GM23338 (cell line): ENCODE measurements at regions not wholly inside any gene's neighbourhood (a gene's known extent, or its start where the extent isn't known, plus 50 kb on each side); places are given as distances from the start of the nearest gene placed in this dataset.

Experiments
- ATAC-seq: fragments of 200-7000 bp; cut with Tn5 transposase; 3 replicates; pipeline ENCODE4 v1.9.1; 2020
- DNase-seq: peaks from one replicate; pipeline ENCODE4 v3.0.0-alpha.2; 2015; ENCODE audit warnings: low spot score
- H2AFZ ChIP-seq: fragments of 200-600 bp; sonication (generic); 2 replicates; pipeline ENCODE4 v1.8.0; 2016; ENCODE audit warnings: antibody characterized with exemption, mild to moderate bottlenecking, moderate library complexity
- H3F3A ChIP-seq: fragments of 200-600 bp; sonication (generic); replicated peaks from 2 replicates; pipeline ENCODE4 v1.8.0; 2017; ENCODE audit warnings: antibody characterized with exemption, mixed run types, low read depth
- H3K27ac ChIP-seq: fragments of 200-600 bp; sonication (generic); 2 replicates; pipeline ENCODE4 v1.6.1; 2016; ENCODE audit warnings: low read depth
- H3K27me3 ChIP-seq: fragments of 200-600 bp; sonication (generic); 2 replicates; pipeline ENCODE4 v1.8.0; 2016; ENCODE audit warnings: mild to moderate bottlenecking, mixed run types, moderate library complexity; ENCODE audit not compliant: insufficient read depth
- H3K36me3 ChIP-seq: fragments of 200-600 bp; sonication (generic); 2 replicates; pipeline ENCODE4 v1.8.0; 2016; ENCODE audit warnings: mild to moderate bottlenecking; ENCODE audit not compliant: insufficient read depth
- H3K4me1 ChIP-seq: fragments of 200-600 bp; sonication (generic); 2 replicates; pipeline ENCODE4 v1.8.0; 2016; ENCODE audit warnings: mild to moderate bottlenecking, moderate library complexity; ENCODE audit not compliant: insufficient read depth
- H3K4me2 ChIP-seq: fragments of 200-600 bp; sonication (generic); 2 replicates; pipeline ENCODE4 v1.7.1; 2017; ENCODE audit warnings: mixed run types
- H3K4me3 ChIP-seq: fragments of 200-600 bp; sonication (generic); 2 replicates; pipeline ENCODE4 v1.6.1; 2016; ENCODE audit warnings: mixed run types
- H3K79me2 ChIP-seq: fragments of 200-600 bp; sonication (generic); replicated peaks from 2 replicates; pipeline ENCODE4 v1.8.0; 2017; ENCODE audit warnings: mild to moderate bottlenecking; ENCODE audit not compliant: insufficient read depth
- H3K9me2 ChIP-seq: fragments of 200-600 bp; sonication (generic); 2 replicates; pipeline ENCODE4 v1.8.0; 2017; ENCODE audit not compliant: insufficient read depth
- H4K20me1 ChIP-seq: fragments of 200-600 bp; sonication (generic); replicated peaks from 2 replicates; pipeline ENCODE4 v1.8.0; 2017; ENCODE audit warnings: mild to moderate bottlenecking; ENCODE audit not compliant: insufficient read depth
- H3K27ac Mint-ChIP-seq: 2 replicates; pipeline ENCODE4 v1.8.0; 2020; ENCODE audit warnings: inconsistent platforms, mild to moderate bottlenecking, moderate library complexity, mixed read lengths
- H3K27me3 Mint-ChIP-seq: 3 replicates; pipeline ENCODE4 v1.8.0; 2022; ENCODE audit warnings: low read depth, mild to moderate bottlenecking, moderate library complexity, mixed read lengths, inconsistent platforms; ENCODE audit not compliant: insufficient read depth, poor library complexity
- H3K36me3 Mint-ChIP-seq: 3 replicates; pipeline ENCODE4 v1.8.0; 2021; ENCODE audit warnings: low read depth, mild to moderate bottlenecking, inconsistent platforms, moderate library complexity, mixed read lengths
- H3K4me1 Mint-ChIP-seq: 3 replicates; pipeline ENCODE4 v1.8.0; 2020; ENCODE audit warnings: mild to moderate bottlenecking, inconsistent platforms, mixed read lengths
- H3K4me3 Mint-ChIP-seq: 3 replicates; pipeline ENCODE4 v1.8.0; 2021; ENCODE audit warnings: moderate library complexity, mild to moderate bottlenecking, inconsistent platforms, mixed read lengths
- H3K9me3 Mint-ChIP-seq: 3 replicates; pipeline ENCODE4 v1.8.0; 2020; ENCODE audit warnings: moderate library complexity, mild to moderate bottlenecking, inconsistent platforms, mixed read lengths
- CREB1 ChIP-seq: fragments of 250-450 bp; sonication (Bioruptor Pico); IDR thresholded peaks from 2 replicates; pipeline ENCODE4 v1.5.0; 2020; ENCODE audit warnings: low read depth, mild to moderate bottlenecking, moderate library complexity
- EZH2 ChIP-seq: fragments of 200-600 bp; sonication (generic); IDR thresholded peaks from one replicate; pipeline ENCODE4 v1.8.0; 2017; ENCODE audit warnings: antibody characterized with exemption, mild to moderate bottlenecking, low read depth; ENCODE audit not compliant: unreplicated experiment
- JUNB ChIP-seq: IDR thresholded peaks from one replicate; pipeline ENCODE4 v1.6.1; 2016; ENCODE audit warnings: antibody characterized with exemption; ENCODE audit not compliant: unreplicated experiment
- NANOG ChIP-seq: IDR thresholded peaks from 2 replicates; pipeline ENCODE4 v1.6.1; 2016; ENCODE audit warnings: antibody characterized with exemption, borderline replicate concordance
- ZNF114 ChIP-seq: fragments of 250-450 bp; sonication (Bioruptor Pico); IDR thresholded peaks from 2 replicates; pipeline ENCODE4 v1.5.0; 2020; ENCODE audit warnings: mild to moderate bottlenecking, moderate library complexity
- ZNF331 ChIP-seq: fragments of 250-450 bp; sonication (Bioruptor Pico); IDR thresholded peaks from 2 replicates; pipeline ENCODE4 v1.5.0; 2020; ENCODE audit warnings: low read depth, mild to moderate bottlenecking, moderate library complexity
- TF ChIP-seq, protein P1 (sequence below): IDR thresholded peaks from 2 replicates; pipeline ENCODE4 v1.6.1; 2016; ENCODE audit warnings: antibody characterized with exemption
- TF ChIP-seq, protein P2 (sequence below): IDR thresholded peaks from one replicate; pipeline ENCODE4 v1.6.1; 2018; ENCODE audit warnings: antibody characterized with exemption; ENCODE audit not compliant: unreplicated experiment
- TF ChIP-seq, protein P3 (sequence below): fragments of 250-450 bp; sonication (Bioruptor Pico); IDR thresholded peaks from 2 replicates; pipeline ENCODE4 v1.5.0; 2020; ENCODE audit warnings: mild to moderate bottlenecking, moderate library complexity

DNA sequence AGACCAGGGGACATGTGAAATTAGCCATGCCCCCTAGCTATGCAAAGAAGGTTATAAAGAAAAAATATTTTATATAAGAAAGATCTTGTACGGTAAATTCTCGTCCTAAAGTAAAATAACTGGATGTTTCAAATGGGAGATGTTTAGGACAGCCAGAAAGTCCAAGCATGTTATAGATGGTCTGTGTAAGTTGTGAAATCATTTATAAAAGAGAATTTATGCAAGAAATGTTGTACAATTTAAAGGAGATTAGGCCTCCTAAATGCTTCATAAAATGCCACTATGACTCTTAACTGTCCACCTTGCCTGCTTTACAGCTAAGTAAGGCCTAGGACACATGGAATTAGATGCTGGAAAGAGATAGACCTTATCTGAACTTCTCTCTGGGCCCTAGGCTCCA is 118.1 kb upstream of the POGK start:
- Histone ChIP-seq H3K4me3 (no peak overlapping the region), H3K27me3 (no peaks in the 10 kb centered on the region), H3K36me3 (peaks cover 30% of the 10 kb centered on the region), H3F3A (no peaks in the 10 kb centered on the region), H3K79me2 (no peaks in the 10 kb centered on the region), H3K27ac (no peak overlapping the region), H3K4me1 (no peaks in the 10 kb centered on the region), H2AFZ (no peak overlapping the region), H4K20me1 (no peaks in the 10 kb centered on the region), H3K4me2 (no peak overlapping the region), H3K9me2 (0 out of 2 replicates have a peak, but pooled peaks cover 2% of the 10 kb centered on the region)
- peaks cover 56% of the 10 kb centered on the region for H3K9me3 Mint-ChIP-seq
- DNase-seq (peak; percentile 51), ATAC-seq (no peak)
- H3K36me3 Mint-ChIP-seq, result peaks cover 19% of the 10 kb centered on the region; the same call in 2 of the 3 replicates
- no peaks in the 10 kb centered on the region for H3K27me3 Mint-ChIP-seq
- TF ChIP-seq, protein P1, sequence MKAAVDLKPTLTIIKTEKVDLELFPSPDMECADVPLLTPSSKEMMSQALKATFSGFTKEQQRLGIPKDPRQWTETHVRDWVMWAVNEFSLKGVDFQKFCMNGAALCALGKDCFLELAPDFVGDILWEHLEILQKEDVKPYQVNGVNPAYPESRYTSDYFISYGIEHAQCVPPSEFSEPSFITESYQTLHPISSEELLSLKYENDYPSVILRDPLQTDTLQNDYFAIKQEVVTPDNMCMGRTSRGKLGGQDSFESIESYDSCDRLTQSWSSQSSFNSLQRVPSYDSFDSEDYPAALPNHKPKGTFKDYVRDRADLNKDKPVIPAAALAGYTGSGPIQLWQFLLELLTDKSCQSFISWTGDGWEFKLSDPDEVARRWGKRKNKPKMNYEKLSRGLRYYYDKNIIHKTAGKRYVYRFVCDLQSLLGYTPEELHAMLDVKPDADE, result no peak
- TF ChIP-seq CREB1 (CRISPR knock-in tag), result no peak
- TF ChIP-seq ZNF331 (CRISPR knock-in tag), result no peak
- TF ChIP-seq, protein P2, sequence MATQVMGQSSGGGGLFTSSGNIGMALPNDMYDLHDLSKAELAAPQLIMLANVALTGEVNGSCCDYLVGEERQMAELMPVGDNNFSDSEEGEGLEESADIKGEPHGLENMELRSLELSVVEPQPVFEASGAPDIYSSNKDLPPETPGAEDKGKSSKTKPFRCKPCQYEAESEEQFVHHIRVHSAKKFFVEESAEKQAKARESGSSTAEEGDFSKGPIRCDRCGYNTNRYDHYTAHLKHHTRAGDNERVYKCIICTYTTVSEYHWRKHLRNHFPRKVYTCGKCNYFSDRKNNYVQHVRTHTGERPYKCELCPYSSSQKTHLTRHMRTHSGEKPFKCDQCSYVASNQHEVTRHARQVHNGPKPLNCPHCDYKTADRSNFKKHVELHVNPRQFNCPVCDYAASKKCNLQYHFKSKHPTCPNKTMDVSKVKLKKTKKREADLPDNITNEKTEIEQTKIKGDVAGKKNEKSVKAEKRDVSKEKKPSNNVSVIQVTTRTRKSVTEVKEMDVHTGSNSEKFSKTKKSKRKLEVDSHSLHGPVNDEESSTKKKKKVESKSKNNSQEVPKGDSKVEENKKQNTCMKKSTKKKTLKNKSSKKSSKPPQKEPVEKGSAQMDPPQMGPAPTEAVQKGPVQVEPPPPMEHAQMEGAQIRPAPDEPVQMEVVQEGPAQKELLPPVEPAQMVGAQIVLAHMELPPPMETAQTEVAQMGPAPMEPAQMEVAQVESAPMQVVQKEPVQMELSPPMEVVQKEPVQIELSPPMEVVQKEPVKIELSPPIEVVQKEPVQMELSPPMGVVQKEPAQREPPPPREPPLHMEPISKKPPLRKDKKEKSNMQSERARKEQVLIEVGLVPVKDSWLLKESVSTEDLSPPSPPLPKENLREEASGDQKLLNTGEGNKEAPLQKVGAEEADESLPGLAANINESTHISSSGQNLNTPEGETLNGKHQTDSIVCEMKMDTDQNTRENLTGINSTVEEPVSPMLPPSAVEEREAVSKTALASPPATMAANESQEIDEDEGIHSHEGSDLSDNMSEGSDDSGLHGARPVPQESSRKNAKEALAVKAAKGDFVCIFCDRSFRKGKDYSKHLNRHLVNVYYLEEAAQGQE, result no peak
- TF ChIP-seq, protein P3, sequence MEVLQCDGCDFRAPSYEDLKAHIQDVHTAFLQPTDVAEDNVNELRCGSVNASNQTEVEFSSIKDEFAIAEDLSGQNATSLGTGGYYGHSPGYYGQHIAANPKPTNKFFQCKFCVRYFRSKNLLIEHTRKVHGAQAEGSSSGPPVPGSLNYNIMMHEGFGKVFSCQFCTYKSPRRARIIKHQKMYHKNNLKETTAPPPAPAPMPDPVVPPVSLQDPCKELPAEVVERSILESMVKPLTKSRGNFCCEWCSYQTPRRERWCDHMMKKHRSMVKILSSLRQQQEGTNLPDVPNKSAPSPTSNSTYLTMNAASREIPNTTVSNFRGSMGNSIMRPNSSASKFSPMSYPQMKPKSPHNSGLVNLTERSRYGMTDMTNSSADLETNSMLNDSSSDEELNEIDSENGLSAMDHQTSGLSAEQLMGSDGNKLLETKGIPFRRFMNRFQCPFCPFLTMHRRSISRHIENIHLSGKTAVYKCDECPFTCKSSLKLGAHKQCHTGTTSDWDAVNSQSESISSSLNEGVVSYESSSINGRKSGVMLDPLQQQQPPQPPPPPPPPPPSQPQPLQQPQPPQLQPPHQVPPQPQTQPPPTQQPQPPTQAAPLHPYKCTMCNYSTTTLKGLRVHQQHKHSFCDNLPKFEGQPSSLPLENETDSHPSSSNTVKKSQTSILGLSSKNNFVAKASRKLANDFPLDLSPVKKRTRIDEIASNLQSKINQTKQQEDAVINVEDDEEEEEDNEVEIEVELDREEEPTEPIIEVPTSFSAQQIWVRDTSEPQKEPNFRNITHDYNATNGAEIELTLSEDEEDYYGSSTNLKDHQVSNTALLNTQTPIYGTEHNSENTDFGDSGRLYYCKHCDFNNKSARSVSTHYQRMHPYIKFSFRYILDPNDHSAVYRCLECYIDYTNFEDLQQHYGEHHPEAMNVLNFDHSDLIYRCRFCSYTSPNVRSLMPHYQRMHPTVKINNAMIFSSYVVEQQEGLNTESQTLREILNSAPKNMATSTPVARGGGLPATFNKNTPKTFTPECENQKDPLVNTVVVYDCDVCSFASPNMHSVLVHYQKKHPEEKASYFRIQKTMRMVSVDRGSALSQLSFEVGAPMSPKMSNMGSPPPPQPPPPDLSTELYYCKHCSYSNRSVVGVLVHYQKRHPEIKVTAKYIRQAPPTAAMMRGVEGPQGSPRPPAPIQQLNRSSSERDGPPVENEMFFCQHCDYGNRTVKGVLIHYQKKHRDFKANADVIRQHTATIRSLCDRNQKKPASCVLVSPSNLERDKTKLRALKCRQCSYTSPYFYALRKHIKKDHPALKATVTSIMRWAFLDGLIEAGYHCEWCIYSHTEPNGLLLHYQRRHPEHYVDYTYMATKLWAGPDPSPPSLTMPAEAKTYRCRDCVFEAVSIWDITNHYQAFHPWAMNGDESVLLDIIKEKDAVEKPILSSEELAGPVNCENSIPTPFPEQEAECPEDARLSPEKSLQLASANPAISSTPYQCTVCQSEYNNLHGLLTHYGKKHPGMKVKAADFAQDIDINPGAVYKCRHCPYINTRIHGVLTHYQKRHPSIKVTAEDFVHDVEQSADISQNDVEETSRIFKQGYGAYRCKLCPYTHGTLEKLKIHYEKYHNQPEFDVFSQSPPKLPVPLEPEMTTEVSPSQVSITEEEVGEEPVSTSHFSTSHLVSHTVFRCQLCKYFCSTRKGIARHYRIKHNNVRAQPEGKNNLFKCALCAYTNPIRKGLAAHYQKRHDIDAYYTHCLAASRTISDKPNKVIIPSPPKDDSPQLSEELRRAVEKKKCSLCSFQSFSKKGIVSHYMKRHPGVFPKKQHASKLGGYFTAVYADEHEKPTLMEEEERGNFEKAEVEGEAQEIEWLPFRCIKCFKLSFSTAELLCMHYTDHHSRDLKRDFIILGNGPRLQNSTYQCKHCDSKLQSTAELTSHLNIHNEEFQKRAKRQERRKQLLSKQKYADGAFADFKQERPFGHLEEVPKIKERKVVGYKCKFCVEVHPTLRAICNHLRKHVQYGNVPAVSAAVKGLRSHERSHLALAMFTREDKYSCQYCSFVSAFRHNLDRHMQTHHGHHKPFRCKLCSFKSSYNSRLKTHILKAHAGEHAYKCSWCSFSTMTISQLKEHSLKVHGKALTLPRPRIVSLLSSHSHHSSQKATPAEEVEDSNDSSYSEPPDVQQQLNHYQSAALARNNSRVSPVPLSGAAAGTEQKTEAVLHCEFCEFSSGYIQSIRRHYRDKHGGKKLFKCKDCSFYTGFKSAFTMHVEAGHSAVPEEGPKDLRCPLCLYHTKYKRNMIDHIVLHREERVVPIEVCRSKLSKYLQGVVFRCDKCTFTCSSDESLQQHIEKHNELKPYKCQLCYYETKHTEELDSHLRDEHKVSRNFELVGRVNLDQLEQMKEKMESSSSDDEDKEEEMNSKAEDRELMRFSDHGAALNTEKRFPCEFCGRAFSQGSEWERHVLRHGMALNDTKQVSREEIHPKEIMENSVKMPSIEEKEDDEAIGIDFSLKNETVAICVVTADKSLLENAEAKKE (CRISPR knock-in tag), result no peak
- no peak for TF ChIP-seq EZH2
- no peak for TF ChIP-seq NANOG
- no peak for TF ChIP-seq ZNF114 (CRISPR knock-in tag)
- no peak for TF ChIP-seq JUNB
- H3K4me3 Mint-ChIP-seq, result no peak overlapping the region
- H3K27ac Mint-ChIP-seq, result no peak overlapping the region
- H3K4me1 Mint-ChIP-seq, result no peaks in the 10 kb centered on the region
